Midbrain (tissue), 1 donor: ENCODE measurements at regions not wholly inside any gene's neighbourhood (a gene's known extent, or its start where the extent isn't known, plus 50 kb on each side); places are given as distances from the start of the nearest gene placed in this dataset.

ENCODE experiments used
- DNase-seq: peaks from one replicate; lab custom pipeline; 2025; lab: John Stamatoyannopoulos, UW

DNA sequence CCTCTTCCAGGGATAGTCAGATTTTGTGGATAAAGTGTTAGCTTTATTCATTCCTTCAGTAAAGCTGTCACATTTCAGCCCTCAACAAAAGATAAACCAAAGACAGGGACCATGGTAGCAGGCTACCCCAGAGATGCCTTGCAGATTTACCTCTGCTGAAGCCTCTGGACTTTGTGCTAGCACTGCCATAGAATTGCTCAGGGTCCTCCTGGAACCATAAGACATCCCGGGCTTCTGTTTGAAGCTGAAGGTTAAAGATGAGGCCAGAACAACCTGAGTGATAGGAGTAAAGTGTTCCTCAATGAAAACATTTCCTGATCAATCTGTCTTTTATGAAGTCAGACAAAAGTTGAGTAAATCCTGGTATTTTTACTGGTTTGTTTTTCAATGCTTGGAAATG is 57.5 kb upstream of the ARL15 start:
- no peak for DNase-seq

DNA sequence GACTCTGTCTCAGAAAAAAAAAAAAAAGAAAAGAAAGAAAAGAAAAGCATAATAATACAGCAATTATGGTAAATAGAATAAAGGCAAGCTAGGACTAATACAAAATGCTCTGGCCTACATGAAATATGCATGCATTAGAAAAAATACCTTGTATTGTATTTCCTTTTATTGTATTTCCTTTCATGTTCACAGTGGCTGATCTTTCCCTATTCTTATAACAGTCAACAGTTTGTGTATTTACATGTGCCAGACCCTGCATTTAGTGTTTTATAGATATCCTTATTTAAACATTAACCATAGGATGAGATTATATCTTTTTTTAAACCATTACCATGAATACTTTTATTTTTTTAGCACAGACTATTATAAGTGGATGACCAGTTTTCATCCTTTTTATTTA is 56.3 kb upstream of the ARL15 start:
- DNase-seq = no peak

DNA sequence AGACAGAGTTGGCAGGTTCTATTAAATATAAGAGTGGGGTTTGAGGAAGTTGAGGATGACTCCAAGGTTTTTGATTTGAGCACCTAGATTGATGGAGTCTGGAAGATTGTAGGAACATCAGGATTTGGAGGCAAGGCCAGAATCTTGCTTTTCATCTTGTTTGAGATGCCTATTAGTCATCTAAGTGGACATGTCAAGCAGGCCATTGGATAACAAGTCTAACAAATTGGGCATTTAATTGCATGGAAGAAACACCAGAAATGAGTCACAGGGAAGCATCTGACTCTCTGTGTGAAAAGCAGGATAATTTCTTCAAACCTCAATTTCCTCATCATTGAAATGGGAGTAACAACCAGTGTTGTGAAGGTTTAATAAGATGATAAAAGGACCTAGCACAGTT is 53.3 kb upstream of the ARL15 start:
- no peak for DNase-seq

DNA sequence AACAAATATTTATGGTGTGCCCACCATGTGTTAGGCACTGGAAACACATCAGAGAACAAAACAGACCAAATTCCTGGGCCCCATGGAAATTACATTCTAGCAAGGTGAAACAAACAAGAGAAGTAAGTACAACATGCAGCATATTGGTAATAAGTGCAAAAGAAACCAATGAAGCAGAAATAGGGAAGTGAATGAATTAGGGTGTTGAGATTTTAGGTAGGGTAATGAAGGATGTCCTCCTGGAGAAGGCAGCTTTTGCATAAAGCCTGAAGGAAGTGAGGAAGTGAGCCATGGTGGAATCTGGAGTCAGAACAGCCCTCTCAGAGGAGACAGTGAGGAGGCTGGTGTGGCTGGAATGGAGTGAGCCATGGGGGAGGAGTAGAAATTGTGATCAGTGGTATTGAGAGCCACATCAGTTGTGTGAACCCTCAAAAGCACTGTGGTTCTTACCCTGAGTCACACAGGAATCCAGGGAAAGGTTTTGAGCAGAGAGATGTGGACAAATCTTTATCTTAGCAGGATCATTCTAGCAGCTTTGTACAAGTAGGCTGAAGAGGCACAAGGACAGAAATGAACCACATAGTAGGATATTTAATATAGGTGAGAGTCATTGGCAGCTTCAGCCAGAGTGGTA is 52.7 kb upstream of the ARL15 start:
- DNase-seq = no peak

DNA sequence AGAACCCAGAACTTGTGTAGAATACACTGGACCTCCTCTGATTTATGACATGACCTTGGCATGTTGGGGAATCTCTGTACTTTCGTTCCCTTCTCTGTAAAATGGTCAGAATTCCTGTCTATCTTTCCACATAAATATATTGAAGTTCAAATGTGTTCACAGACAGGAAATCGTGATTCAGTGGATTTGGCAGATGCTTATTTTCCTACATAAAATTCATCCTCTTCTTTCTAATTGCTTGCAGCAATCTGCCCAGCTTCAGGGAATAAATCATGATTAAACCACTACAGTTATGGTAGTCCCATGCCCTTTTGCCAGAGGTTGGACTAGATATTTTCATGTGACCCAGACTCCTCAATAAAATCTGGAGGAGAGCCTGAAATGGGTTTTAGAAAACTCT is 52.1 kb upstream of the ARL15 start:
- DNase-seq = no peak

DNA sequence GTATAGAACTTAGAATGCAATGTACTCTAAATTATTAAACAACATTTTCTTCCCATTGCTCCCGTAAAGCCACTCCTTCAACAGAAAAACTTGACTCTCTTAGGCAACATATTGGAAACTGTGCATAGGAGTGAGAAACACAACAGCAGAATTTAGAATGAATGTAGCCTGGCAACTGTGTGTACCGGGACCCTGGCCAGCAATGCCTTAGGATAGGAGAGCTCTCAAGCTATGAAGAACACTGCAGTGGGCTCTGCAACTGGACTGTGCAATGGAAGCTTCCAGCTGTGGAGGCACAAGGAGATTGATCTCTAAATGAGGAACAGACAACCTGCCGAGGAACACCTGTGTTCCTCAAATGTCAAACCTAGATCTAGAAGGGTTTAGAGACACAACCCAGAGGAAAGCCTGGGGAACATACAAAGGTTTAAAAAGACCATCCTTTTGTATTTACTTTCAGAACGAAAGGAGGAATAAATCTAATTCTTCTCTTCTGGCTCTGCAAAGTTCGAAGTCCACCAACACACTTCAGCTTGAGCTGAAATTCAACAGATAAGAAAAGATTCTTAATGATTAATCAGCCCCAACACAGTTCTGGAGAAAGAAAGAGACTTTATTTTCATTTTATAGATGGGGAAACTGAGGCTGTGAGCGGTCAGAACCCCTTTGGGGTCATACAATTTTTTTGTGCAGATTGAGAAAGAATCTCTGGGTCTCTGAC is 51.5 kb upstream of the ARL15 start:
- DNase-seq = no peak

DNA sequence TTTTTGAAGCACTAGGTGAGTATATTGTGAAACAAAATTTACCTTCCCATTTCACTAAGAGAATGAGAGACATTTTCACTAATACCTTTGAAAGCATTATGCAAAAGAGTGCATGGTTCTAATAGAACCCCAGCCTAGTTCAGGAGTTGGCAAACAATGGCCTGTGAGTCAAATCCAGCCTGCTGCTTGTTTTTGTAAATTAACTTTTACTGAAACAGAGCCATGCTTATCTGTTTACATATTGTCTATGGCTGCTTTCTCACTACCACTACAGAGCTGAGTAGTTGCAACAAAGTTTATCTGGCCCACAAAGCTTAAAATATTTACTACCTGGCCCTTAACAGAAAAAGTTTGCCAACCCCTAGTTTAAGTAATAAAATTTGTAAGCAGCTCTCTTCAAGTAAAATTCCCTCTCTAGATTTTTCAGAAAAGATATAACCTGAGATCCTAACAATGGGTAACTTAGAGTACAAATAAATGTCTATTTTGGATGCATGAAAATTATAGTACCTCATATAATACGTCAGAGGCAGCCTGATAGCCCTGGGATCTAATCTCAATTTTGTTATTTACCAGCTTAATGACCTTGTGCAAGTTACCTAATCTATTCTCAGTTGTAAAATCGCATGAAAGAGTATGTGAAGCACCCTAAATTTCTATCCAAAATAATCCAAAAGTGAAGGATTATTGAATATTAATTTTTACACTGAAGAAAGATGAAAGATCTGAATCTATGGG is 50.7 kb upstream of the ARL15 start:
- no peak for DNase-seq
